Caco-2 (cell line): ENCODE measurements at regions not wholly inside any gene's neighbourhood (a gene's known extent, or its start where the extent isn't known, plus 50 kb on each side); places are given as distances from the start of the nearest gene placed in this dataset.

Experiments
- BruUV-seq: library from RNA; stranded (reverse); fragments of 400-500 nt; replicated peaks from 2 replicates; lab custom pipeline; 2021; lab: Mats Ljungman, UMichigan
- CTCF ChIA-PET: fragments of 300-600 bp; sonication (Branson Sonifier 250); formaldehyde crosslinking; loops from one replicate; lab custom pipeline; 2022; ENCODE audit warnings: antibody characterized with exemption; lab: Charles Lee
- POLR2A ChIA-PET: fragments of 300-600 bp; sonication (Branson Sonifier 250); formaldehyde crosslinking; loops from one replicate; lab custom pipeline; 2022; ENCODE audit warnings: antibody characterized with exemption; lab: Charles Lee
- DNase-seq, 2 experiments: peaks; one replicate each; pipeline versions ENCODE4 v3.0.0 to v3.0.0-alpha.2; 2020 to 2022
- H3K27me3 ChIP-seq: replicated peaks from 2 replicates; pipeline ENCODE4 v1.6.0; 2011; ENCODE audit warnings: low read length; ENCODE audit not compliant: control insufficient read depth, insufficient read depth
- H3K36me3 ChIP-seq: 2 replicates; pipeline ENCODE4 v1.5.1; 2011; ENCODE audit warnings: low read length; ENCODE audit not compliant: control insufficient read depth, insufficient read depth
- H3K4me1 ChIP-seq: fragments of 250-450 bp; sonication (Bioruptor Pico); 2 replicates; pipeline ENCODE4 v1.5.1; 2020; ENCODE audit warnings: mild to moderate bottlenecking
- H3K4me3 ChIP-seq: 2 replicates; pipeline ENCODE4 v1.5.1; 2011; ENCODE audit warnings: low read depth, mild to moderate bottlenecking, control low read depth, low read length
- H3K9me3 ChIP-seq: fragments of 250-450 bp; sonication (Bioruptor Pico); 2 replicates; pipeline ENCODE4 v1.5.1; 2020; ENCODE audit warnings: mild to moderate bottlenecking, moderate library complexity
- H3K27ac Mint-ChIP-seq: one replicate; pipeline ENCODE4 v1.8.0; 2022; ENCODE audit warnings: mixed read lengths; ENCODE audit not compliant: unreplicated experiment
- H3K27me3 Mint-ChIP-seq: one replicate; pipeline ENCODE4 v1.8.0; 2022; ENCODE audit warnings: mixed read lengths; ENCODE audit not compliant: insufficient read depth, unreplicated experiment
- H3K36me3 Mint-ChIP-seq: one replicate; pipeline ENCODE4 v1.8.0; 2022; ENCODE audit warnings: mild to moderate bottlenecking, mixed read lengths; ENCODE audit not compliant: insufficient read depth, unreplicated experiment
- H3K4me1 Mint-ChIP-seq: one replicate; pipeline ENCODE4 v1.8.0; 2022; ENCODE audit warnings: low read depth, mixed read lengths; ENCODE audit not compliant: unreplicated experiment
- H3K4me3 Mint-ChIP-seq: one replicate; pipeline ENCODE4 v1.8.0; 2022; ENCODE audit warnings: mild to moderate bottlenecking, moderate library complexity, mixed read lengths; ENCODE audit not compliant: unreplicated experiment
- H3K9me3 Mint-ChIP-seq: one replicate; pipeline ENCODE4 v1.8.0; 2022; ENCODE audit warnings: mixed read lengths; ENCODE audit not compliant: unreplicated experiment
- CTCF ChIP-seq, 2 experiments: fragments of 200-600 bp in 1 of 2; IDR thresholded peaks; 1 replicate in 1 of 2; 2 replicates in 1 of 2; pipeline versions ENCODE4 v1.5.1 to v1.8.0; 2011 to 2022; ENCODE audit warnings: antibody characterized with exemption in 1 of 2, control low read depth in 1 of 2, inconsistent platforms in 1 of 2, low read depth in 1 of 2, low read length in 1 of 2, mild to moderate bottlenecking in 1 of 2, moderate library complexity in 1 of 2; ENCODE audit not compliant: insufficient read depth in 1 of 2, severe bottlenecking in 1 of 2, unreplicated experiment in 1 of 2
- intact Hi-C: fragments of 100-400 bp; cut with micrococcal nuclease; formaldehyde crosslinking; loops from one replicate; pipeline ENCODE4 v1.10.0; 2022; ENCODE audit not compliant: unreplicated experiment

GRCh38 chr10:7481368-7481765 is 70.5 kb upstream of the SFMBT2 start:
- no peaks in the 10 kb centered on the region for H3K9me3 Mint-ChIP-seq
- ChIA-PET POLR2A (no interaction called here), CTCF (no interaction called here)
- intact Hi-C loops = no loop called here
- H3K4me1 Mint-ChIP-seq = no peaks in the 10 kb centered on the region
- H3K27me3 Mint-ChIP-seq = peaks cover 27% of the 10 kb centered on the region
- no peaks in the 10 kb centered on the region for H3K36me3 Mint-ChIP-seq
- Histone ChIP-seq H3K4me1 (no peaks in the 10 kb centered on the region), H3K27me3 (peaks cover 1% of the 10 kb centered on the region; the same call in 1 of the 2 replicates), H3K4me3 (no peak overlapping the region), H3K36me3 (no peaks in the 10 kb centered on the region), H3K9me3 (no peaks in the 10 kb centered on the region)
- DNase-seq = no peak
- H3K4me3 Mint-ChIP-seq = no peak overlapping the region
- TF ChIP-seq CTCF (IDR thresholded peaks at IDR 0.05; ENCODE audit: insufficient read depth in 1 of 2, low read depth in 1 of 2, low read length in 1 of 2, severe bottlenecking in 1 of 2, unreplicated experiment in 1 of 2) = no peak
- H3K27ac Mint-ChIP-seq = no peak overlapping the region
- no TSS peak for BruUV-seq

GRCh38 chr10:7480742-7481367 is 70.0 kb upstream of the SFMBT2 start:
- Histone ChIP-seq H3K4me3 (no peak overlapping the region), H3K27me3 (peaks cover 1% of the 10 kb centered on the region; the same call in 1 of the 2 replicates), H3K4me1 (no peaks in the 10 kb centered on the region), H3K36me3 (no peaks in the 10 kb centered on the region), H3K9me3 (no peaks in the 10 kb centered on the region)
- POLR2A ChIA-PET = no interaction called here
- Mint-ChIP-seq H3K4me1 (no peaks in the 10 kb centered on the region), H3K27me3 (peaks cover 24% of the 10 kb centered on the region), H3K36me3 (no peaks in the 10 kb centered on the region), H3K4me3 (no peak overlapping the region), H3K27ac (no peak overlapping the region), H3K9me3 (no peaks in the 10 kb centered on the region)
- intact Hi-C loops = no loop called here
- CTCF ChIA-PET = no interaction called here
- no peak for TF ChIP-seq CTCF (IDR thresholded peaks at IDR 0.05; ENCODE audit: insufficient read depth in 1 of 2, low read depth in 1 of 2, low read length in 1 of 2, severe bottlenecking in 1 of 2, unreplicated experiment in 1 of 2)
- no peak for DNase-seq
- no TSS peak for BruUV-seq

- Mint-ChIP-seq H3K4me3 (no peak overlapping the region), H3K27ac (no peak overlapping the region), H3K9me3 (no peaks in the 10 kb centered on the region), H3K36me3 (no peaks in the 10 kb centered on the region), H3K27me3 (peaks cover 23% of the 10 kb centered on the region), H3K4me1 (no peaks in the 10 kb centered on the region)
- Histone ChIP-seq H3K4me1 (no peaks in the 10 kb centered on the region), H3K4me3 (no peak overlapping the region), H3K9me3 (no peaks in the 10 kb centered on the region), H3K27me3 (peaks cover 1% of the 10 kb centered on the region; the same call in 1 of the 2 replicates), H3K36me3 (no peaks in the 10 kb centered on the region)
- intact Hi-C loops = no loop called here
- BruUV-seq = no TSS peak
- ChIA-PET POLR2A (no interaction called here), CTCF (no interaction called here)
- no peak for TF ChIP-seq CTCF (IDR thresholded peaks at IDR 0.05; ENCODE audit: insufficient read depth in 1 of 2, low read depth in 1 of 2, low read length in 1 of 2, severe bottlenecking in 1 of 2, unreplicated experiment in 1 of 2)
- DNase-seq = no peak
Measured at GRCh38 chr10:7479861-7480598, 69.2 kb upstream of the SFMBT2 start.
